ENCODE measurements at regions not wholly inside any gene's neighbourhood (a gene's known extent, or its start where the extent isn't known, plus 50 kb on each side); places are given as distances from the start of the nearest gene placed in this dataset.

DNA sequence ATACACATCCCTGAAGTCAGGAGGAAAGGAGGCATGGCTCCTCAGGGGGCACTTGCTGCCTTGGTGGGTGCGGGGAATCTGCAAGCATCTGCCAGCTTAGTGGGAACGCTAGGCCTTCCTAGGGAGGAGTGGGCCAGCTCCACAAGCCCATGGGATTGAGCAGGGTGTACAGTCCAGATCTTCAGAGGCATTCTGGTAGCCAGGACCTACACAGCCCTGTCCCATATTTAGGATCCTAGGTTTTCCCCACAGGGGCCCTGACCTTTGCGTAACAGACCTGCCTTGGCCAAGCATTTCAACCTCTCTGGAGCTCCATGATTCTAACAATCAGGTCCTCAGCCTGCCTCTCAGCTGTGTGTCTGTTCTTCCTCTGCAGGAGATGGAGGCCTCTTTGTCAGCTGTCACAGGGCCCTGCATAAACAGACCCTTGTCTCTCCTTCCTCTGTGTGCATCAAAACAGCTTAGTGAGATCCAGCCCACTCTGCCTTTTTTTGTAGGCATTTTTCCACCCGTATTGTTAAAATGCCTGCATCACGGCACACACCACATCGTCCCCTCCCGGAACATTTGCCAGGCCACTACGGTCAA is 140.2 kb upstream of the NDUFV2 start:
- intact Hi-C loops (cut with DNase I): no loop called here
- Histone ChIP-seq H3K4me1 (ENCODE audit: control insufficient read depth in 2 of 3, insufficient read depth in 2 of 3, low read depth in 1 of 3, low read length in 3 of 3) (peaks cover 2 to 15% (median 3%) of the 10 kb centered on the region in 3 donors), H3K4me3 (ENCODE audit: low read length in 3 of 3) (no peak overlapping the region), H3K36me3 (ENCODE audit: control insufficient read depth in 2 of 3, insufficient read depth in 3 of 3, low read length in 3 of 3) (no peaks in the 10 kb centered on the region), H3K9ac (ENCODE audit: low read length in 3 of 3) (no peak overlapping the region), H3K9me3 (ENCODE audit: control insufficient read depth in 2 of 3, insufficient read depth in 1 of 3, low read length in 3 of 3) (no peaks in the 10 kb centered on the region), H3K27ac (ENCODE audit: low read depth in 2 of 2, low read length in 2 of 2) (no peak overlapping the region), H3K27me3 (ENCODE audit: control insufficient read depth, insufficient read depth, low read length) (no peaks in the 10 kb centered on the region)
- FAIRE-seq (no peak), DNase-seq (no peak)
- TF ChIP-seq, protein P1, sequence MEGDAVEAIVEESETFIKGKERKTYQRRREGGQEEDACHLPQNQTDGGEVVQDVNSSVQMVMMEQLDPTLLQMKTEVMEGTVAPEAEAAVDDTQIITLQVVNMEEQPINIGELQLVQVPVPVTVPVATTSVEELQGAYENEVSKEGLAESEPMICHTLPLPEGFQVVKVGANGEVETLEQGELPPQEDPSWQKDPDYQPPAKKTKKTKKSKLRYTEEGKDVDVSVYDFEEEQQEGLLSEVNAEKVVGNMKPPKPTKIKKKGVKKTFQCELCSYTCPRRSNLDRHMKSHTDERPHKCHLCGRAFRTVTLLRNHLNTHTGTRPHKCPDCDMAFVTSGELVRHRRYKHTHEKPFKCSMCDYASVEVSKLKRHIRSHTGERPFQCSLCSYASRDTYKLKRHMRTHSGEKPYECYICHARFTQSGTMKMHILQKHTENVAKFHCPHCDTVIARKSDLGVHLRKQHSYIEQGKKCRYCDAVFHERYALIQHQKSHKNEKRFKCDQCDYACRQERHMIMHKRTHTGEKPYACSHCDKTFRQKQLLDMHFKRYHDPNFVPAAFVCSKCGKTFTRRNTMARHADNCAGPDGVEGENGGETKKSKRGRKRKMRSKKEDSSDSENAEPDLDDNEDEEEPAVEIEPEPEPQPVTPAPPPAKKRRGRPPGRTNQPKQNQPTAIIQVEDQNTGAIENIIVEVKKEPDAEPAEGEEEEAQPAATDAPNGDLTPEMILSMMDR (IDR thresholded peaks at IDR 0.05; ENCODE audit: borderline replicate concordance, extremely low read depth, insufficient read depth): no peak

- peaks cover 2 to 15% (median 3%) of the 10 kb centered on the region in 3 donors for H3K4me1 ChIP-seq (ENCODE audit: control insufficient read depth in 2 of 3, insufficient read depth in 2 of 3, low read depth in 1 of 3, low read length in 3 of 3)
- DNase-seq: no peak
- FAIRE-seq: no peak
Measured at GRCh38 chr18:8962855-8963635, 139.5 kb upstream of the NDUFV2 start.

DNA sequence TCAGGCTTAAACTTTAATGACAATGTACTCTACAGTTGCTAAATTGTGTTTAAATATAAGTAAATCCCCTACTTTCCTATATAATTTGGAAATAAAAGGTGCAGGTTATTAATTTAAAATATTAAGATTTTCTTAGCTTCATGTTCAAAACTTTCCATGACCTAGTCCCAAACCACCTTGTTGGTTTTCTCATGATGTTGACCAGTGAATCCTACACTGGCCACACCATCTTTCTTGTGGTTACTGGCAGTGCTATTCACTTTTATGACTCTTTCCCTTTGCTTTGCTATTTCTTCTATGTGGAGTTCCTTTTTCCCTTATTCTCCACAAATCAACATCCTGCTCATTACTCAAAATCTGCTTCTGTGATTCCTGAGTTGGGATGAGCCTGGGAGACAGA is 138.6 kb upstream of the NDUFV2 start:
- no peaks in the 10 kb centered on the region for H3K9me3 ChIP-seq (ENCODE audit: control insufficient read depth in 2 of 3, insufficient read depth in 1 of 3, low read length in 3 of 3)
- no peak overlapping the region for H3K27ac ChIP-seq (ENCODE audit: low read depth in 2 of 2, low read length in 2 of 2)
- intact Hi-C loops (cut with DNase I): no loop called here
- H3K9ac ChIP-seq (ENCODE audit: low read length in 3 of 3): no peak overlapping the region
- TF ChIP-seq, protein P1 (IDR thresholded peaks at IDR 0.05; ENCODE audit: borderline replicate concordance, extremely low read depth, insufficient read depth): no peak
- FAIRE-seq: no peak
- H3K27me3 ChIP-seq (ENCODE audit: control insufficient read depth, insufficient read depth, low read length): no peaks in the 10 kb centered on the region
- peaks cover 2 to 15% (median 3%) of the 10 kb centered on the region in 3 donors for H3K4me1 ChIP-seq (ENCODE audit: control insufficient read depth in 2 of 3, insufficient read depth in 2 of 3, low read depth in 1 of 3, low read length in 3 of 3)
- H3K36me3 ChIP-seq (ENCODE audit: control insufficient read depth in 2 of 3, insufficient read depth in 3 of 3, low read length in 3 of 3): no peaks in the 10 kb centered on the region
- no peak overlapping the region for H3K4me3 ChIP-seq (ENCODE audit: low read length in 3 of 3)
- no peak for DNase-seq

More at GRCh38 chr18:8962855-8963635, 139.5 kb upstream of the NDUFV2 start:
- intact Hi-C loops (cut with DNase I): no loop called here
- H3K27ac ChIP-seq (ENCODE audit: low read depth in 2 of 2, low read length in 2 of 2): no peak overlapping the region
- H3K36me3 ChIP-seq (ENCODE audit: control insufficient read depth in 2 of 3, insufficient read depth in 3 of 3, low read length in 3 of 3): no peaks in the 10 kb centered on the region
- H3K4me3 ChIP-seq (ENCODE audit: low read length in 3 of 3): no peak overlapping the region
- TF ChIP-seq, protein P1 (IDR thresholded peaks at IDR 0.05; ENCODE audit: borderline replicate concordance, extremely low read depth, insufficient read depth): no peak
- H3K9me3 ChIP-seq (ENCODE audit: control insufficient read depth in 2 of 3, insufficient read depth in 1 of 3, low read length in 3 of 3): no peaks in the 10 kb centered on the region
- H3K27me3 ChIP-seq (ENCODE audit: control insufficient read depth, insufficient read depth, low read length): no peaks in the 10 kb centered on the region
- no peak overlapping the region for H3K9ac ChIP-seq (ENCODE audit: low read length in 3 of 3)
